ENCODE measurements at regions not wholly inside any gene's neighbourhood (a gene's known extent, or its start where the extent isn't known, plus 50 kb on each side); places are given as distances from the start of the nearest gene placed in this dataset.

- TF ChIP-seq, protein P1, sequence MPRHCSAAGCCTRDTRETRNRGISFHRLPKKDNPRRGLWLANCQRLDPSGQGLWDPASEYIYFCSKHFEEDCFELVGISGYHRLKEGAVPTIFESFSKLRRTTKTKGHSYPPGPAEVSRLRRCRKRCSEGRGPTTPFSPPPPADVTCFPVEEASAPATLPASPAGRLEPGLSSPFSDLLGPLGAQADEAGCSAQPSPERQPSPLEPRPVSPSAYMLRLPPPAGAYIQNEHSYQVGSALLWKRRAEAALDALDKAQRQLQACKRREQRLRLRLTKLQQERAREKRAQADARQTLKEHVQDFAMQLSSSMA (CRISPR knock-in tag; IDR thresholded peaks at IDR 0.05), result no peak
- TF ChIP-seq PRDM4 (CRISPR knock-in tag; IDR thresholded peaks at IDR 0.05; ENCODE audit: borderline replicate concordance) (no peak), CHD4 (IDR thresholded peaks at IDR 0.05; ENCODE audit: borderline replicate concordance, low read length) (no peak), FOXM1 (CRISPR knock-in tag; IDR thresholded peaks at IDR 0.05) (no peak), PRMT3 (CRISPR knock-in tag; IDR thresholded peaks at IDR 0.05; ENCODE audit: borderline replicate concordance, low read depth) (no peak), SIN3B (IDR thresholded peaks at IDR 0.05; ENCODE audit: low read length) (no peak), ZFAT (CRISPR knock-in tag; conservative IDR thresholded peaks at IDR 0.05) (no peak), ZNF292 (CRISPR knock-in tag; IDR thresholded peaks at IDR 0.05; ENCODE audit: borderline replicate concordance, low read depth) (no peak), STAG1 (CRISPR knock-in tag; IDR thresholded peaks at IDR 0.05) (no peak), TCF12 (IDR thresholded peaks at IDR 0.05) (no peak), TCF12 (CRISPR knock-in tag; IDR thresholded peaks at IDR 0.05) (no peak), NCOA2 (CRISPR knock-in tag; IDR thresholded peaks at IDR 0.05) (no peak), ZNF33A (CRISPR knock-in tag; IDR thresholded peaks at IDR 0.05; ENCODE audit: borderline replicate concordance) (no peak)
These were observed 595.7 kb upstream of the POU3F4 start for GRCh38 chrX:82912382-82912781.
